DMS 273 (cell line): ENCODE measurements at regions not wholly inside any gene's neighbourhood (a gene's known extent, or its start where the extent isn't known, plus 50 kb on each side); places are given as distances from the start of the nearest gene placed in this dataset.
"Not testable (repeated sequence)": the region's sequence is repeated elsewhere in the genome, so short reads cannot be mapped to it uniquely, and the experiment has no call there.

ENCODE experiments used
- DNase-seq: peaks from one replicate; lab custom pipeline; 2025; ENCODE audit not compliant: unreplicated experiment; lab: John Stamatoyannopoulos, UW

GRCh38 chr12:114504311-114504710, 98.4 kb upstream of the TBX5 start:
- DNase-seq, result no peak

GRCh38 chr12:114501474-114501807, 95.5 kb upstream of the TBX5 start:
- no peak for DNase-seq

DNA sequence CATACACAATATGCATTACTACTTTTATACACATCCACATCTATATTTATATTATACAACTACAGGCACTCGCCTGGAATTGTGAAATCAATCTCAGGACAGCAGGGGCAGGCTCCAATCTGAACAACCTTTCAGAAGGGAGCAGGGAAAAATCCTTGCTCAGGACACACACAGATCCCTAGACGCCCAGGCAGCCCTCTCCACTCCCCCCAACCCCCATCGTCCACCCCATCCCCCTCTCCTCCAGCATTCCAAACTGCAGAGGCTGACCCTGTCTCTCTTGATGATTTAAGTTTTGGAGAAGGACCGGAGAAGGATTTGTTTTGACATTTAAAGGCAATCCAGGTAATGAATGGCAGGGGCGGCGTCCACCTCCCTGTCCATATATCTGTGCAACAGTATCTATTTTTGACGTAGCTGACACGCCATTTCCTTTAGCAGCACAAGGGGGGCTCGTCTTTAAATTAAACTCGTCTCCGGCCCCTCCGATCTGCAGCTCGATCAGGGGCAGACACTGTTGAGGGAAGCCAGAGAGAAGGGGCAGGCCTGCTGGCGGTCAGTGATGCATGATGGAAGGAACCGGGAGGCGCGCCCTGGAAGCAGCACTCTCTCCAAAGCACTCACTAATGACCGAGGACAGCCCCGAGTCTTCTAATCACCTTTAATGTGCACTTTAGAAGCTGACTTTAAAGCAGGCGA, 95.0 kb upstream of the TBX5 start:
- DNase-seq, result no peak

DNA sequence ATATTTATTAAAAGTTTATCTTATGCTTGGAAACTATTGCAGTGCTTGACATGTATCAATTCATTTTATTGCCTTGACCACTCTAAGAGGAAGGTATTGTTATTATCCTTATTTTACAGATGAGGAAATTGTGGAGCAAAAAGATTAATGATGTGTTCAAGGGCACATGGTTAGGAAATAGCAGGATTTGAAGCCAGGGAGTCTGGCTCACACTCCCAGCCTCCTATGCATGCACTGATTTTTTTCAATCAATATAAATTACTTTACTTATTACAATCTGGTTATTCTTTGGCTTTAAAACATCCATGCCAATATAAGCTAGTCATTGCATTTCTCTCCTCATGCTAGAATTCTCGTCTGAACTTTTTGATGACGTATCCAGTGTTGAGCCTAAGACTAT, 94.2 kb upstream of the TBX5 start:
- no peak for DNase-seq

GRCh38 chr12:114499338-114499737, 93.4 kb upstream of the TBX5 start:
- peak; percentile 2 for DNase-seq

DNA sequence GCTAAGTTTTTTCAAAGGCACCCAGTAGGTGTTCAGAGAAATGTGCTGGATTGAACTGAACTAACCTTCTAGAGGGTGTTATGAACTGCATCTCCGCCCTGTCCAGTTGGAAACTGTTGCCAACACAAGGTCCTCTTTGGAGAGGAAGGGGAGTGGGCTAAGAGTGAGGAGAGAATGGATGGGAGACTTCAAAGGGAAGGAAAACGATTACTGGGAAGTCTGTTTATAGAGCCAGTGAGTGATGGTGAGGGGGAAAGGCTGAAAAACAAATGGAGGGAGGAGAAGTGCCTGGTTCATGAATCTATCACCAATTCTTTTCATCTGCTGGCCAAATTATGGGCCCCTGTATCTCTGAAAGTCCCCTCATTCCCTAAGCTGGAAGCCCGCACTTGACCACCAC, 86.0 kb upstream of the TBX5 start:
- no peak for DNase-seq

GRCh38 chr12:114484822-114485459, 79.0 kb upstream of the TBX5 start:
- DNase-seq, result not testable (repeated sequence)

GRCh38 chr12:114483996-114484395, 78.1 kb upstream of the TBX5 start:
- no peak for DNase-seq

- no peak for DNase-seq
Observed at GRCh38 chr12:114481200-114481535, 75.2 kb upstream of the TBX5 start.

DNA sequence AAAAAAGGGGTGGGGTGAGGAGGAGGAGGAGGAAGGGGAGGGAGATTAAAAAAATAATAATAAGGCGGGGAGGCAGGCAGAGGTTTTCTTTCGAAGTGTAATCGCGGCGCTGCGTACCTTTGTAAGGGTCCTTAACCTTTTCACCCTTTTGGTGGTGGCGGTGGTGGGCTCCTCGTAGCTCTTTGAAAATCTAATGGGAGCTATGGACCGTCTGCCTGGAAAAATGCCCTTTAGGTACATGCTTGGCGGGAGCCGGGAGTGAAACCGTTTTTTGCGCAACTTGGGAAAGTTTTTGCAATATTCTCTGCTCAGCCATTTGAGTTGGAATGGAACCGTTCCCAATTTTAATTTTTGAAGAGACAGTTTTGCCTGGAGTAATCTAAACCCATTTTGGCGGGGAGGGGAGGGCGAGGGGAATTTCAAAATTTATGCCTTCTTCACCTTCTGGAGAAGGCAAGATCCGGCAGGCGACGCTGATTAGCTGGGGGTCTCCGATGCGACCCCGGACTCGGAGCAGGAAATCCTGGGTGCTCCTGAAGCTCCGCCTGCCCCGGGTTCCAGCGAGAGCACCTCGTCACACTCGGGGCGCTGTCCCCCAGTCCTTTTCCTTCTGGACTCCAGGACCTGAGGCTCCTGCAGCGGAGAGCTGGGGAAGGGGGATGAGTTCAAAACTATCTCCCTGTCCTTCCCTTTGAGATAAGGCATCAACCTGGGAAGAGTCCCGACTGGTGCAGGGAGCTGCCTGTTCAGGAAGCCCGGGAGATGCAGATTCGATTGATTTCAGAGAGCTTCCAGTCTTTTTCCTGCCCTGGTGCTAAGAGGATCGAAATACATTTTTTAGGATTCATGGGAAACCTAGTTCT, 74.6 kb upstream of the TBX5 start:
- DNase-seq, result no peak

DNA sequence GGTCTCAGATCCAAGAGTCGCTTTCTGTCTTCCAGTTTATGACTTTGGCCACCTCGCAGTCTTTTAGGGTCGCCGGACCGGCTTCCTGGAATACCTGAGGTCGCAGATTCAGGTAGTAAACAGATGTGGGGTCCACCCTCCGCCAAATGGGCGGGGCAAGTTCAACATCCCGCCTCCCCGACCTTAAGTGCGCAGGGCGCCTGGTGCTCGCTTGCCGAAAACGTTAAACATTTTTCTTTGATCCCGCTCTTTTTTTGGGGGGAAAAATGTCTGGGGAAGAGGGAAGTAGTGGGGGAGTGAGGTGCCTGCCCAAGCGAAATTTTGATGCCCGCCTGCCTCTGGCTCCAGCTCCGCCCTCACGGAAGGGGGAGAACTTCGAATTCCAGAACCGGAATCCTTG, 73.9 kb upstream of the TBX5 start:
- DNase-seq, result no peak

- DNase-seq, result no peak
Observed at GRCh38 chr12:114478865-114479264, 72.9 kb upstream of the TBX5 start.

DNA sequence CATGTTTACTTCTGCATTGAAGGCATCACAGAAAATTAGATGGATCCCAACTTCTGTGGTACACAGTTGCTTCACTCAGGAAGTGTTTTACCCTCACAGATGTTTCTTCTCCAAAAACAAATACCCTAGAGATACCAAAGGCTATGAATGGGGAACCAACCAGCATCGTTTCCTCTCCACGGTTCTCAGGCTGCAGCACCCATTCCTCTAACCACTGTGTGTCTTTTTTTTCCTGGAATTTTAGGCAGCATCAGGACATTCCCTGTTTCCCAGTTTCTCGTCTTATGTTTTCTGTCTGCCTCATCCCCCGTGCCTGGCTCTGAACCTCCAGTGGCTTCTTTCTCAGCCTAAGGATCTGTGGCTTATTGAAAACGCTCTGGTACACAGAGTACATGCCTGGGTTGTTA, 72.0 kb upstream of the TBX5 start:
- DNase-seq, result no peak

GRCh38 chr12:114476159-114476558, 70.2 kb upstream of the TBX5 start:
- peak; percentile 14 for DNase-seq

GRCh38 chr12:114473717-114474116, 67.8 kb upstream of the TBX5 start:
- DNase-seq, result no peak

DNA sequence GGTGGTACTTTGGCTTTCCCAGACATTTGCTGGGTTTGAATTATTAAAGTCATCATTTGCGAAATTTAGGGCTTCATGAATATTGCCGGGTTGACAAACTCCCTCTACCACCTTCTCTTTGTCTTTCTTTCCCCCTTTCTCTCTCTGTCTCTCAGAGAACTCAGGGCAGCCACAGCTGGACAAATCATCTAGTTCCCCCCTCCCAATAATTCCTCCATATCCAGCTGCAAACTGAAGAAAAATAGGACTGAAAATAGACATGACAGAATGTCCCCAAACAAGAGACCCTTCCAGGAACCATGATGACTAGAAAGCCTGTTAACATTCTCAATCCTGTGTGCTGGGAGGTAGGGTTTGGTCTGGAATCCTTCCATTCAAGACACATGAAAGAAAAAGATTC, 67.1 kb upstream of the TBX5 start:
- no peak for DNase-seq

DNA sequence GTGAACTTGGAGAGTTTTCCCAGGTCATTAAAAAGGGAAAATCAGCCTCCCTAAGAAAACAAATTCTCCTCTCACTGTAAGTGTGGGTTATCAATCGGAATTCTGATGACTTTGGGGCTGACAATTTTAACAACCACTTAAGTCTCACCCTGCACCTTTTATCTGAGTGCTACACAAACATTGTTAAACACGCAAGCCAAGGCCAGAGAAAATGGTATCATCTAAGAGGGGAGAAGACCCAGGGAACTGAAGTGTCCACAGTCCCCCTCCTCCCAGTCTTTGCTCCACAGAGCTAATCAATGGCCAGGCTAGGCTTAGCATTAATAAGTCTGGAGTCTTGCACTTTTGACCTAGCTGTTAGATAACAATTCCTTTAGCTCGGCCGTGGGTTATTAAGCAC, 51.7 kb upstream of the TBX5 start:
- DNase-seq, result no peak
